ENCODE measurements at regions not wholly inside any gene's neighbourhood (a gene's known extent, or its start where the extent isn't known, plus 50 kb on each side); places are given as distances from the start of the nearest gene placed in this dataset.

GRCh38 chr6:41475737-41476357, 70.3 kb upstream of the FOXP4 start:
- TF ChIP-seq CTCF (IDR thresholded peaks at IDR 0.05; ENCODE audit: insufficient read depth, low read depth, low read length) = no peak
- DNase-seq (ENCODE audit: low read depth) = no peak
- no peak overlapping the region for H3K4me3 ChIP-seq (ENCODE audit: low read depth, low read length)

GRCh38 chr6:41476401-41476800, 69.8 kb upstream of the FOXP4 start:
- DNase-seq (ENCODE audit: low read depth) = no peak
- H3K4me3 ChIP-seq (ENCODE audit: low read depth, low read length) = no peak overlapping the region
- TF ChIP-seq CTCF (IDR thresholded peaks at IDR 0.05; ENCODE audit: insufficient read depth, low read depth, low read length) = no peak

- H3K4me3 ChIP-seq (ENCODE audit: low read depth, low read length) = no peak overlapping the region
- DNase-seq (ENCODE audit: low read depth) = no peak
- no peak for TF ChIP-seq CTCF (IDR thresholded peaks at IDR 0.05; ENCODE audit: insufficient read depth, low read depth, low read length)
Observed at GRCh38 chr6:41477572-41477971, 68.6 kb upstream of the FOXP4 start.

GRCh38 chr6:41483943-41484342, 62.2 kb upstream of the FOXP4 start:
- no peak overlapping the region for H3K4me3 ChIP-seq (ENCODE audit: low read depth, low read length)
- TF ChIP-seq CTCF (IDR thresholded peaks at IDR 0.05; ENCODE audit: insufficient read depth, low read depth, low read length) = no peak
- no peak for DNase-seq (ENCODE audit: low read depth)

- no peak for TF ChIP-seq CTCF (IDR thresholded peaks at IDR 0.05; ENCODE audit: insufficient read depth, low read depth, low read length)
- H3K4me3 ChIP-seq (ENCODE audit: low read depth, low read length) = no peak overlapping the region
- DNase-seq (ENCODE audit: low read depth) = no peak
Observed at GRCh38 chr6:41487860-41488432, 58.2 kb upstream of the FOXP4 start.

GRCh38 chr6:41488433-41489119, 57.6 kb upstream of the FOXP4 start:
- H3K4me3 ChIP-seq (ENCODE audit: low read depth, low read length) = no peak overlapping the region
- DNase-seq (ENCODE audit: low read depth) = peak; percentile 77
- no peak for TF ChIP-seq CTCF (IDR thresholded peaks at IDR 0.05; ENCODE audit: insufficient read depth, low read depth, low read length)
